C4-2B (cell line): ENCODE measurements at regions not wholly inside any gene's neighbourhood (a gene's known extent, or its start where the extent isn't known, plus 50 kb on each side); places are given as distances from the start of the nearest gene placed in this dataset.

ENCODE experiments used
- H3K27ac ChIP-seq: fragments of 450-650 bp; 2 replicates; pipeline ENCODE4 v1.5.1; 2017
- CTCF ChIP-seq: fragments of 450-650 bp; conservative IDR thresholded peaks from 2 replicates; pipeline ENCODE4 v1.5.1; 2017; ENCODE audit warnings: mild to moderate bottlenecking
- ZFX ChIP-seq: fragments of 450-650 bp; IDR thresholded peaks from 2 replicates; pipeline ENCODE4 v1.6.1; 2017

- no peak overlapping the region for H3K27ac ChIP-seq
- TF ChIP-seq CTCF, result no peak
- no peak for TF ChIP-seq ZFX
Observed at GRCh38 chr9:2299843-2300205, 284.7 kb downstream of the SMARCA2 start.

GRCh38 chr9:2300325-2300724, 285.2 kb downstream of the SMARCA2 start:
- H3K27ac ChIP-seq, result no peak overlapping the region

GRCh38 chr9:2302606-2303005, 287.5 kb downstream of the SMARCA2 start:
- H3K27ac ChIP-seq, result no peak overlapping the region
- TF ChIP-seq ZFX, result no peak
- no peak for TF ChIP-seq CTCF

More at GRCh38 chr9:2300325-2300724, 285.2 kb downstream of the SMARCA2 start:
- TF ChIP-seq ZFX (no peak), CTCF (no peak)

GRCh38 chr9:2303056-2303455, 287.9 kb downstream of the SMARCA2 start:
- H3K27ac ChIP-seq, result no peak overlapping the region
- no peak for TF ChIP-seq ZFX
- no peak for TF ChIP-seq CTCF

GRCh38 chr9:2307480-2307879, 292.3 kb downstream of the SMARCA2 start:
- TF ChIP-seq ZFX, result no peak
- TF ChIP-seq CTCF, result no peak

GRCh38 chr9:2311920-2312319, 296.8 kb downstream of the SMARCA2 start:
- TF ChIP-seq CTCF, result no peak
- no peak for TF ChIP-seq ZFX
- H3K27ac ChIP-seq, result no peak overlapping the region

More at GRCh38 chr9:2307480-2307879, 292.3 kb downstream of the SMARCA2 start:
- no peak overlapping the region for H3K27ac ChIP-seq

- TF ChIP-seq CTCF (no peak), ZFX (no peak)
- H3K27ac ChIP-seq, result no peak overlapping the region
Observed at GRCh38 chr9:2313512-2313911, 298.4 kb downstream of the SMARCA2 start.
